SK-N-SH (cell line): ENCODE measurements at regions not wholly inside any gene's neighbourhood (a gene's known extent, or its start where the extent isn't known, plus 50 kb on each side); places are given as distances from the start of the nearest gene placed in this dataset.

Experiments used
- CTCF ChIA-PET: fragments of 300-600, 350-600 bp; formaldehyde crosslinking; extraction: SDS; loops from one replicate; lab custom pipeline; 2021; lab: Yijun Ruan, JAX
- POLR2A ChIA-PET: fragments of 350-600 bp; sonication (Branson Sonifier 250); formaldehyde crosslinking; extraction: SDS; loops from one replicate; lab custom pipeline; 2020; ENCODE audit warnings: antibody characterized with exemption, inconsistent platforms; lab: Yijun Ruan, JAX
- DNase-seq: peaks from one replicate; pipeline ENCODE4 v3.0.0; 2012
- H2AFZ ChIP-seq: fragments of 200-600 bp; sonication (generic); 2 replicates; pipeline ENCODE4 v1.8.1; 2016; ENCODE audit warnings: antibody characterized with exemption, mild to moderate bottlenecking, low read depth
- H3F3A ChIP-seq: fragments of 200-600 bp; sonication (generic); replicated peaks from 2 replicates; pipeline ENCODE3; 2016; ENCODE audit warnings: antibody characterized with exemption, mild to moderate bottlenecking; ENCODE audit not compliant: insufficient read depth
- H3K27ac ChIP-seq, 2 experiments: fragments of 200-500 bp in 1 of 2; fragments of 200-600 bp in 1 of 2; sonication (Bioruptor generic) in 1 of 2; sonication (generic), shearing (Covaris generic) in 1 of 2; 2 replicates each; pipeline versions ENCODE4 v1.5.1 to v1.6.1; 2014 to 2016; ENCODE audit warnings: low read depth in 2 of 2, inconsistent platforms in 1 of 2, low read length in 1 of 2, mild to moderate bottlenecking in 1 of 2, mixed read lengths in 1 of 2
- H3K27me3 ChIP-seq: fragments of 200-600 bp; sonication (generic), shearing (Covaris generic); 2 replicates; pipeline ENCODE4 v1.6.1; 2016; ENCODE audit warnings: mixed run types; ENCODE audit not compliant: insufficient read depth
- H3K36me3 ChIP-seq, 2 experiments: fragments of 200-500 bp in 1 of 2; fragments of 200-600 bp in 1 of 2; sonication (Bioruptor generic) in 1 of 2; sonication (generic) in 1 of 2; replicated peaks in 1 of 2; 2 replicates each; pipeline versions ENCODE3 to v1.5.1; 2014 to 2016; ENCODE audit warnings: low read length in 1 of 2, mild to moderate bottlenecking in 1 of 2; ENCODE audit not compliant: insufficient read depth in 2 of 2, control insufficient read depth in 1 of 2
- H3K4me1 ChIP-seq, 2 experiments: fragments of 200-500 bp in 1 of 2; fragments of 200-600 bp in 1 of 2; sonication (Bioruptor generic) in 1 of 2; sonication (generic), shearing (Covaris generic) in 1 of 2; 2 replicates each; pipeline versions ENCODE4 v1.5.1 to v1.6.1; 2014 to 2016; ENCODE audit warnings: low read depth in 1 of 2, low read length in 1 of 2, mixed run types in 1 of 2; ENCODE audit not compliant: insufficient read depth in 2 of 2, control insufficient read depth in 1 of 2
- H3K4me2 ChIP-seq: fragments of 200-600 bp; sonication (generic), shearing (Covaris generic); 2 replicates; pipeline ENCODE4 v1.6.1; 2017; ENCODE audit warnings: mixed run types
- H3K4me3 ChIP-seq, 2 experiments: fragments of 200-500 bp in 1 of 2; fragments of 200-600 bp in 1 of 2; sonication (Bioruptor generic) in 1 of 2; sonication (generic), shearing (Covaris generic) in 1 of 2; 2 replicates each; pipeline versions ENCODE4 v1.5.1 to v1.8.1; 2014 to 2016; ENCODE audit warnings: low read depth in 2 of 2, inconsistent platforms in 1 of 2, low read length in 1 of 2, mild to moderate bottlenecking in 1 of 2, mixed read lengths in 1 of 2, moderate library complexity in 1 of 2
- H3K79me2 ChIP-seq: fragments of 200-600 bp; sonication (generic); 2 replicates; pipeline ENCODE4 v1.8.1; 2017; ENCODE audit warnings: mild to moderate bottlenecking; ENCODE audit not compliant: insufficient read depth
- H3K9ac ChIP-seq: fragments of 200-600 bp; sonication (generic); 2 replicates; pipeline ENCODE4 v1.6.1; 2017; ENCODE audit warnings: mixed run types
- H3K9me2 ChIP-seq: fragments of 200-600 bp; sonication (generic); 2 replicates; pipeline ENCODE4 v1.6.1; 2017; ENCODE audit warnings: mixed run types
- H3K9me3 ChIP-seq: fragments of 200-600 bp; sonication (generic); 2 replicates; pipeline ENCODE4 v1.6.1; 2017; ENCODE audit warnings: mixed run types, mild to moderate bottlenecking, moderate library complexity
- H4K20me1 ChIP-seq: fragments of 200-600 bp; sonication (generic); 2 replicates; pipeline ENCODE4 v1.6.1; 2017; ENCODE audit warnings: mild to moderate bottlenecking, mixed run types; ENCODE audit not compliant: insufficient read depth
- EP300 ChIP-seq, 2 experiments: IDR thresholded peaks; 2 replicates each; pipeline versions ENCODE4 v1.4.0 to v1.6.1; 2012; ENCODE audit warnings: borderline replicate concordance in 1 of 2, low read depth in 1 of 2, low read length in 1 of 2
- JUND ChIP-seq: IDR thresholded peaks from 2 replicates; pipeline ENCODE4 v1.4.0; 2012
- PBX3 ChIP-seq: IDR thresholded peaks from 2 replicates; pipeline ENCODE4; 2012
- WGBS: methylation state at CpG from one replicate; pipeline ENCODE4 v1.1.6; 2017; ENCODE audit warnings: low lambda C conversion rate; 5-methylcytosine and 5-hydroxymethylcytosine counted together
- TF ChIP-seq, protein P1 (sequence below): IDR thresholded peaks from 2 replicates; pipeline ENCODE4 v1.6.1; 2012; ENCODE audit warnings: mild to moderate bottlenecking, low read depth, low read length, moderate library complexity
- TF ChIP-seq, protein P2 (sequence below): IDR thresholded peaks from 2 replicates; pipeline ENCODE4 v1.4.0; 2012; ENCODE audit warnings: low read depth
- TF ChIP-seq, protein P3 (sequence below): fragments of 200-600 bp; sonication (generic); IDR thresholded peaks from 2 replicates; pipeline ENCODE4 v1.6.1; 2017; ENCODE audit warnings: antibody characterized with exemption, mild to moderate bottlenecking, moderate library complexity

DNA sequence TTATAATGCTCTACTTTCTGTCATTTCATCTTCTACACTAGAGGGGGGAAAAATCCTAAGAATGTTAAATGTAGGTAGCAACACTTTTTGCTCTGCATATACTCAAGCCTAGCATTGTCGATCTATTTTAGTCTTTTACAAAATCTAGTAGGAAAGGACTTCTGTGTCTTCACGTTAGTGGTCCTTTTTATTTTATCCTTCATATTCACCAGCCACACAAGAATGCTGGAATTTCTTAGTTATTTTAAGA, 253.0 kb upstream of the FLRT2 start:
- CTCF ChIA-PET, result no interaction called here
- no peak for DNase-seq
- Histone ChIP-seq H3K9me3 (no peaks in the 10 kb centered on the region), H3K36me3 (no peaks in the 10 kb centered on the region), H2AFZ (no peak overlapping the region), H3K79me2 (no peaks in the 10 kb centered on the region), H3K9me2 (no peaks in the 10 kb centered on the region), H4K20me1 (no peaks in the 10 kb centered on the region), H3F3A (peaks cover 10% of the 10 kb centered on the region), H3K27me3 (no peaks in the 10 kb centered on the region), H3K9ac (no peak overlapping the region), H3K4me3 (no peak overlapping the region), H3K4me2 (no peak overlapping the region), H3K27ac (no peak overlapping the region), H3K4me1 (peaks cover 0 to 4% of the 10 kb centered on the region in 2 experiments; a peak in 1 of 4 replicates)
- POLR2A ChIA-PET, result no interaction called here
- WGBS, result 18% methylated on average over 2 of the region's 2 CpGs
- TF ChIP-seq, protein P1, sequence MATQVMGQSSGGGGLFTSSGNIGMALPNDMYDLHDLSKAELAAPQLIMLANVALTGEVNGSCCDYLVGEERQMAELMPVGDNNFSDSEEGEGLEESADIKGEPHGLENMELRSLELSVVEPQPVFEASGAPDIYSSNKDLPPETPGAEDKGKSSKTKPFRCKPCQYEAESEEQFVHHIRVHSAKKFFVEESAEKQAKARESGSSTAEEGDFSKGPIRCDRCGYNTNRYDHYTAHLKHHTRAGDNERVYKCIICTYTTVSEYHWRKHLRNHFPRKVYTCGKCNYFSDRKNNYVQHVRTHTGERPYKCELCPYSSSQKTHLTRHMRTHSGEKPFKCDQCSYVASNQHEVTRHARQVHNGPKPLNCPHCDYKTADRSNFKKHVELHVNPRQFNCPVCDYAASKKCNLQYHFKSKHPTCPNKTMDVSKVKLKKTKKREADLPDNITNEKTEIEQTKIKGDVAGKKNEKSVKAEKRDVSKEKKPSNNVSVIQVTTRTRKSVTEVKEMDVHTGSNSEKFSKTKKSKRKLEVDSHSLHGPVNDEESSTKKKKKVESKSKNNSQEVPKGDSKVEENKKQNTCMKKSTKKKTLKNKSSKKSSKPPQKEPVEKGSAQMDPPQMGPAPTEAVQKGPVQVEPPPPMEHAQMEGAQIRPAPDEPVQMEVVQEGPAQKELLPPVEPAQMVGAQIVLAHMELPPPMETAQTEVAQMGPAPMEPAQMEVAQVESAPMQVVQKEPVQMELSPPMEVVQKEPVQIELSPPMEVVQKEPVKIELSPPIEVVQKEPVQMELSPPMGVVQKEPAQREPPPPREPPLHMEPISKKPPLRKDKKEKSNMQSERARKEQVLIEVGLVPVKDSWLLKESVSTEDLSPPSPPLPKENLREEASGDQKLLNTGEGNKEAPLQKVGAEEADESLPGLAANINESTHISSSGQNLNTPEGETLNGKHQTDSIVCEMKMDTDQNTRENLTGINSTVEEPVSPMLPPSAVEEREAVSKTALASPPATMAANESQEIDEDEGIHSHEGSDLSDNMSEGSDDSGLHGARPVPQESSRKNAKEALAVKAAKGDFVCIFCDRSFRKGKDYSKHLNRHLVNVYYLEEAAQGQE, result no peak
- TF ChIP-seq, protein P2, sequence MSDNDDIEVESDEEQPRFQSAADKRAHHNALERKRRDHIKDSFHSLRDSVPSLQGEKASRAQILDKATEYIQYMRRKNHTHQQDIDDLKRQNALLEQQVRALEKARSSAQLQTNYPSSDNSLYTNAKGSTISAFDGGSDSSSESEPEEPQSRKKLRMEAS, result no peak
- TF ChIP-seq, protein P3, sequence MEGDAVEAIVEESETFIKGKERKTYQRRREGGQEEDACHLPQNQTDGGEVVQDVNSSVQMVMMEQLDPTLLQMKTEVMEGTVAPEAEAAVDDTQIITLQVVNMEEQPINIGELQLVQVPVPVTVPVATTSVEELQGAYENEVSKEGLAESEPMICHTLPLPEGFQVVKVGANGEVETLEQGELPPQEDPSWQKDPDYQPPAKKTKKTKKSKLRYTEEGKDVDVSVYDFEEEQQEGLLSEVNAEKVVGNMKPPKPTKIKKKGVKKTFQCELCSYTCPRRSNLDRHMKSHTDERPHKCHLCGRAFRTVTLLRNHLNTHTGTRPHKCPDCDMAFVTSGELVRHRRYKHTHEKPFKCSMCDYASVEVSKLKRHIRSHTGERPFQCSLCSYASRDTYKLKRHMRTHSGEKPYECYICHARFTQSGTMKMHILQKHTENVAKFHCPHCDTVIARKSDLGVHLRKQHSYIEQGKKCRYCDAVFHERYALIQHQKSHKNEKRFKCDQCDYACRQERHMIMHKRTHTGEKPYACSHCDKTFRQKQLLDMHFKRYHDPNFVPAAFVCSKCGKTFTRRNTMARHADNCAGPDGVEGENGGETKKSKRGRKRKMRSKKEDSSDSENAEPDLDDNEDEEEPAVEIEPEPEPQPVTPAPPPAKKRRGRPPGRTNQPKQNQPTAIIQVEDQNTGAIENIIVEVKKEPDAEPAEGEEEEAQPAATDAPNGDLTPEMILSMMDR, result peak; percentile 16; the same call in 1 of the 2 replicates

DNA sequence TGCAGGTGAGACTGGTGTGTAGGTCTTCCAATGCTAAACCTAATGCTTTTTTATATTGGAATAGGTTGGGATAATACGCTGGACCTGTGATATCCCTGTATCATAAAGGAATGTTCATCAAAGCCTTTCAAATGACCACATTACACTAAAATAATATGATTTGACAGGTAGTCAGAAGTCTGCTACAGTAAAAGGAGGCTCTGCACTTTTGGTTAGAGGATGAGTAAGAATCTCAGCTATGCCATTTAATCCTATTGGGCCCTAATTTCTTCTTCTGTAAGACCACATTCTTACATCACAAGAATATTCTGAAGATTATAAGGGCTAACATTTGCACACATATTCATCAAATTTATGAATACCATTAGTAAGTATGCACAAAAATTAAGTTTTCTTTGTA, 250.5 kb upstream of the FLRT2 start:
- DNase-seq, result no peak
- Histone ChIP-seq H3K79me2 (no peaks in the 10 kb centered on the region), H3K9ac (no peak overlapping the region), H3K36me3 (no peaks in the 10 kb centered on the region), H3F3A (peaks cover 13% of the 10 kb centered on the region), H3K9me2 (no peaks in the 10 kb centered on the region), H3K4me1 (peaks cover 0 to 4% of the 10 kb centered on the region in 2 experiments; a peak in 1 of 4 replicates), H3K9me3 (no peaks in the 10 kb centered on the region), H3K4me3 (no peak overlapping the region), H2AFZ (no peak overlapping the region), H3K27ac (peak overlapping the region in 1 of 2 experiments; percentile 47; a peak in 2 of 4 replicates), H3K27me3 (no peaks in the 10 kb centered on the region), H3K4me2 (peak overlapping the region; percentile 9; the same call in 1 of the 2 replicates), H4K20me1 (no peaks in the 10 kb centered on the region)
- CTCF ChIA-PET, result no interaction called here
- POLR2A ChIA-PET, result no interaction called here
- TF ChIP-seq JUND (0 out of 2 replicates have a peak, but pooled peaks have one; percentile 7), PBX3 (peak; percentile 53; the same call in 1 of the 2 replicates), EP300 (IDR thresholded peaks at IDR 0.05; ENCODE audit: borderline replicate concordance in 1 of 2, low read depth in 1 of 2, low read length in 1 of 2) (no peak)
- WGBS, result 61% methylated on average over 1 of the region's 1 CpG
